ENCODE measurements at regions not wholly inside any gene's neighbourhood (a gene's known extent, or its start where the extent isn't known, plus 50 kb on each side); places are given as distances from the start of the nearest gene placed in this dataset.

DNA sequence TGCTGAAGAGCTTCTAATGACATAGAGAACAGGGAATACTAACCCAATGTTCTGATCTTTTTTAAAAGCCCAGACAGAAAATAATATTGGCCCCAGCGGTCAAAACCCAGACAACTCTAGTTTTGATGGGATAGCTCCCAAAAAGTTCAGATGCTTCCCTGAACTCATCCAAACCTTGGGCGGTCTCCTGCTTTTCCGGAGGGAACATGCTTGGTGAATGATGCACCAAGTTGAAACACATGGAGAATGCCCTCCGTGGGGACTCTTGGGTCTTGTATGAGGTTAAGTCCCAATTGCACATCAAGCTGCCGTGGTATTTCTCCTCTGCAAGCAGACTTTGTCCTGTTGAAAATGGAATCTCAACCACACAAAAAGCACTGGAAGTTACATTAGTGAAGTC, 120.7 kb upstream of the CTAGE1 start:
- TF ChIP-seq, protein P1, sequence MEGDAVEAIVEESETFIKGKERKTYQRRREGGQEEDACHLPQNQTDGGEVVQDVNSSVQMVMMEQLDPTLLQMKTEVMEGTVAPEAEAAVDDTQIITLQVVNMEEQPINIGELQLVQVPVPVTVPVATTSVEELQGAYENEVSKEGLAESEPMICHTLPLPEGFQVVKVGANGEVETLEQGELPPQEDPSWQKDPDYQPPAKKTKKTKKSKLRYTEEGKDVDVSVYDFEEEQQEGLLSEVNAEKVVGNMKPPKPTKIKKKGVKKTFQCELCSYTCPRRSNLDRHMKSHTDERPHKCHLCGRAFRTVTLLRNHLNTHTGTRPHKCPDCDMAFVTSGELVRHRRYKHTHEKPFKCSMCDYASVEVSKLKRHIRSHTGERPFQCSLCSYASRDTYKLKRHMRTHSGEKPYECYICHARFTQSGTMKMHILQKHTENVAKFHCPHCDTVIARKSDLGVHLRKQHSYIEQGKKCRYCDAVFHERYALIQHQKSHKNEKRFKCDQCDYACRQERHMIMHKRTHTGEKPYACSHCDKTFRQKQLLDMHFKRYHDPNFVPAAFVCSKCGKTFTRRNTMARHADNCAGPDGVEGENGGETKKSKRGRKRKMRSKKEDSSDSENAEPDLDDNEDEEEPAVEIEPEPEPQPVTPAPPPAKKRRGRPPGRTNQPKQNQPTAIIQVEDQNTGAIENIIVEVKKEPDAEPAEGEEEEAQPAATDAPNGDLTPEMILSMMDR (IDR thresholded peaks at IDR 0.05; ENCODE audit: insufficient read depth, low read depth, low read length), result no peak
- no peak for DNase-seq (ENCODE audit: low read depth)
- no peak overlapping the region for H3K4me3 ChIP-seq (ENCODE audit: low read depth, low read length)

DNA sequence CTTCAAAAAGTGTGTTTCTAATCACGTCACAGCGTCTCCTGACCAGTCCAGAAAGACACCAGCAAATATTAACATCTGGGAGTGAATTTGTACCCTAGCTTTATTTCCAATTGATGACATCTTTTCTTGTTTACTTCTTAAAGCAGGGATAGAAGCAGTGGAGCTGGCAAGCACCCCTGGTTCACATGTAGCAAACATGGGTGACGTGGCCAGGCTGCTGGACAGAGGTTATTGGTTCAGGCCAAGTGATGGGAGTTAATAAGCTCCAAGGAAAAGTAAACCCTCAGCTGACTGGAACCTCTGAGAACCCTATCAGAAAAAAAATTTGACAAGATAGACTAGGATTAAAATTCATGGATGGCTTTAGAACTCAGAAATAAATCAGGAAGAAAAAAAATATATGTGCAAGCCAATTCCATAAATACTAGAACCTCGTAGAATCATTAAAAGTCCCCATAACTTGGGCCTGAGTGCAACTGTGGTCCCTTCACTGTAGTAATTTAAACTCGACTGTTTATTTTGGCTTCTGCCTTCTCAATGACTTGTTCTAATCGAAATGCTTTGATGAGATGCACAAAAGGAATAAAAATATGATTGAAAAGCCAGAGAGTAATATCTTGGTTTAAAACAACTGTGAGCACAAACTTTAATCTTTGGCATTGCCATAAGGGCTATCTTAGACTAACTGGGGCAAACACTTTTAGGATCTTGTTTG, 121.5 kb upstream of the CTAGE1 start:
- H3K4me3 ChIP-seq (ENCODE audit: low read depth, low read length), result no peak overlapping the region
- DNase-seq (ENCODE audit: low read depth), result peak; percentile 4
- TF ChIP-seq, protein P1 (IDR thresholded peaks at IDR 0.05; ENCODE audit: insufficient read depth, low read depth, low read length), result no peak

DNA sequence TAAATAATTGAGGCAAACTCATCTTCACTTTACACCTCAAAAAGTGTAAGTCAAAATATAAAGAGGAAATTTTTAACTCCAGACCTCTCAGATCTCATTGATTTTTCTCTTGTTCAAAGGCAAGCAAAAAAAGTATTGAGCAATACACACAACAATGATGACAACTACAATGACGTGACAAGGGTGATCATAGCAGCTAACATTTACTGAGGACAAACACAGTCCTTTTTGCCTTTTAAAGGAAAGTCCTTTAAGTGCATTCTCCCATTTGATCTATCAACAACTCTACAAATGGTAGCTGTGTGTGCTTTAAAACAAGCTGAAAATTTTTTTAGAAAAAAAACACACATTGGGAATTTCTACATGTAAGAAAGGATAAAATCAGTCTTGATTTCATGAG, 123.5 kb upstream of the CTAGE1 start:
- no peak overlapping the region for H3K4me3 ChIP-seq (ENCODE audit: low read depth, low read length)

DNA sequence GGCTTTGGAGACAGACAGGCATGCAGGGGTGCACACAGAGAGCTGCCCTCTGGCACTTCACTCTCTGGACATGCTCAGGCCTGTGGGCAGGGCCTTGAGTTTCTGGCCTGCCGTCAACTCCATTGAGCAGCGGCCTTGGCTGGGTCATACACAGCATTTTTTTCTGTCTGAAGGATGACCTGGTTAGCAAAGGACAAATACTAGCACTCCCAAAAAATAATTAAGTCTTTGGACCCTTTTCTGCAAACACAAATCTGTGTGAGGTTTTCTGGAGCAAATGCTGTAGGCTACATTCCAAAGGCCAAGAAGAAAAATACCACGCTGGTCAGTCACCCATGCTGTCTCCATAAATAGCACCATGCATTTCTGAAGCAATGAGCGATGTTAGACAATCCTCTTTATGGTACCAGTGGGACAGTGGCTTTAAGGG, 124.7 kb upstream of the CTAGE1 start:
- DNase-seq (ENCODE audit: low read depth), result peak; percentile 46
- TF ChIP-seq, protein P1 (IDR thresholded peaks at IDR 0.05; ENCODE audit: insufficient read depth, low read depth, low read length), result no peak
- no peak overlapping the region for H3K4me3 ChIP-seq (ENCODE audit: low read depth, low read length)

More for the DNA sequence above, 123.5 kb upstream of the CTAGE1 start:
- no peak for DNase-seq (ENCODE audit: low read depth)
- TF ChIP-seq, protein P1 (IDR thresholded peaks at IDR 0.05; ENCODE audit: insufficient read depth, low read depth, low read length), result no peak

DNA sequence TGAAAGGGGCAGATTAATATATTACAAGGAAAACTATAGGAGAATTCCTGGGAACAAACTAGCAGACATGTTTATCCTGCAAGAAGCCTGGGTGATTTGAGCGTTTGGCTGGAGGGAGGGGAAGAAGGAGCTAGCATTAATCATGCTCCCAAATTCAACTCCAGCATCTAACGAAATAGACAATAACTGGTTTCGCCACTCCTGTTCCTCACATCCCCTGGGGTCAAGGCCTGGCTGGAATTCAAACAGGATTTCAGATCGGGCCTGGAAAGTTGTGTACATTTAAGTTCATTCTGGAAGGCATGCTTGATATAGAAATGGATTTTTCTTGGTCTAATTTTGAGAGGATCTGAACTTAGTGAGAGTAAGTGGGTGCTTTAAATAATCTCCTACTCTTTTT, 126.1 kb upstream of the CTAGE1 start:
- TF ChIP-seq, protein P1 (IDR thresholded peaks at IDR 0.05; ENCODE audit: insufficient read depth, low read depth, low read length), result no peak
- no peak overlapping the region for H3K4me3 ChIP-seq (ENCODE audit: low read depth, low read length)
- DNase-seq (ENCODE audit: low read depth), result peak; percentile 4

DNA sequence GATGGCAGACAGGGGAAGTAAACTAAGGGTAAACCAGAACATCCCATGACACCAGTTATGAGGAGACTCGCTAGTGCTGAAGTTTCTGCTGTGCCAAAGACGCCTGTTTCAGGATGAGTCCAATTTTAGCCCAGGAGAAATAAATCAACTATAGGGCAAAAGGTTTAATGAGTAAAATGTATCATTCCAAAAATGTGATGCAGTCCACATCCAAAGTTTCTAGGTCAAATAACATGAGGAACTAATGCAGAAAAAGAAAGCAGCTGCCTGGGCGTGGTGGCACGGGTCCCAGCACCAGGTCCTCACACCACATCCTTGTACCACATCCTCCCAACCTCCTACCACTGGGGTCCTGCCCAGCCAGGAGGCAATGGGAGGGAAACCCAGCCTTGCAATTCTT, 126.9 kb upstream of the CTAGE1 start:
- TF ChIP-seq, protein P1 (IDR thresholded peaks at IDR 0.05; ENCODE audit: insufficient read depth, low read depth, low read length), result no peak
- no peak overlapping the region for H3K4me3 ChIP-seq (ENCODE audit: low read depth, low read length)
- peak; percentile 55 for DNase-seq (ENCODE audit: low read depth)
